ENCODE measurements at regions not wholly inside any gene's neighbourhood (a gene's known extent, or its start where the extent isn't known, plus 50 kb on each side); places are given as distances from the start of the nearest gene placed in this dataset.

- 75 to 84% methylated on average over 4 of the region's 4 CpGs for WGBS, 2 donors
- no peak overlapping the region for H3K9ac ChIP-seq (ENCODE audit: insufficient read depth in 1 of 2, low read length in 2 of 2)
- H3K4me1 ChIP-seq (ENCODE audit: control insufficient read depth in 5 of 5, insufficient read depth in 5 of 5, low read length in 5 of 5): no peaks in the 10 kb centered on the region
- no peak for TF ChIP-seq CTCF (IDR thresholded peaks at IDR 0.05; ENCODE audit: control extremely low read depth, extremely low read depth)
- no peak overlapping the region for H3K4me3 ChIP-seq
- H3K27me3 ChIP-seq (ENCODE audit: control insufficient read depth in 3 of 3, insufficient read depth in 3 of 3, low read length in 2 of 3): no peaks in the 10 kb centered on the region
- ATAC-seq (ENCODE audit: insufficient read depth, low FRiP score): no peak
- H3K36me3 ChIP-seq (ENCODE audit: control insufficient read depth in 4 of 4, insufficient read depth in 4 of 4, low read length in 4 of 4): no peaks in the 10 kb centered on the region
- peaks cover 0 to 4% (median under 1%) of the 10 kb centered on the region in 4 donors for H3K9me3 ChIP-seq (ENCODE audit: control insufficient read depth in 4 of 4, insufficient read depth in 3 of 4, low read length in 3 of 4)
- DNase-seq: no peak
- no peak overlapping the region for H3K27ac ChIP-seq (ENCODE audit: low read depth in 1 of 2, low read length in 1 of 2)
These were observed 122.3 kb downstream of the SLC30A10 start for GRCh38 chr1:219806020-219806419.

GRCh38 chr1:219805191-219805590 is 123.2 kb downstream of the SLC30A10 start:
- Histone ChIP-seq H3K9ac (ENCODE audit: insufficient read depth in 1 of 2, low read length in 2 of 2) (no peak overlapping the region), H3K27ac (ENCODE audit: low read depth in 1 of 2, low read length in 1 of 2) (no peak overlapping the region), H3K9me3 (ENCODE audit: control insufficient read depth in 4 of 4, insufficient read depth in 3 of 4, low read length in 3 of 4) (peaks cover 0 to 4% (median under 1%) of the 10 kb centered on the region in 4 donors), H3K4me1 (ENCODE audit: control insufficient read depth in 5 of 5, insufficient read depth in 5 of 5, low read length in 5 of 5) (no peaks in the 10 kb centered on the region), H3K36me3 (ENCODE audit: control insufficient read depth in 4 of 4, insufficient read depth in 4 of 4, low read length in 4 of 4) (no peaks in the 10 kb centered on the region), H3K27me3 (ENCODE audit: control insufficient read depth in 3 of 3, insufficient read depth in 3 of 3, low read length in 2 of 3) (no peaks in the 10 kb centered on the region), H3K4me3 (no peak overlapping the region)
- WGBS, 2 donors: 67 to 69% methylated on average over 6 of the region's 6 CpGs
- no peak for DNase-seq
- no peak for TF ChIP-seq CTCF (IDR thresholded peaks at IDR 0.05; ENCODE audit: control extremely low read depth, extremely low read depth)
- ATAC-seq (ENCODE audit: insufficient read depth, low FRiP score): no peak

GRCh38 chr1:219801156-219801820 is 127.1 kb downstream of the SLC30A10 start:
- 78 to 87% methylated on average over 5 of the region's 5 CpGs for WGBS, 2 donors
- H3K36me3 ChIP-seq (ENCODE audit: control insufficient read depth in 4 of 4, insufficient read depth in 4 of 4, low read length in 4 of 4): no peaks in the 10 kb centered on the region
- no peak overlapping the region for H3K4me3 ChIP-seq
- no peaks in the 10 kb centered on the region for H3K27me3 ChIP-seq (ENCODE audit: control insufficient read depth in 3 of 3, insufficient read depth in 3 of 3, low read length in 2 of 3)
- H3K4me1 ChIP-seq (ENCODE audit: control insufficient read depth in 5 of 5, insufficient read depth in 5 of 5, low read length in 5 of 5): no peaks in the 10 kb centered on the region
- ATAC-seq (ENCODE audit: insufficient read depth, low FRiP score) (no peak), DNase-seq (no peak)
- H3K27ac ChIP-seq (ENCODE audit: low read depth in 1 of 2, low read length in 1 of 2): no peak overlapping the region
- no peak for TF ChIP-seq CTCF (IDR thresholded peaks at IDR 0.05; ENCODE audit: control extremely low read depth, extremely low read depth)
- no peak overlapping the region for H3K9ac ChIP-seq (ENCODE audit: insufficient read depth in 1 of 2, low read length in 2 of 2)
- peaks cover 0 to 4% (median under 1%) of the 10 kb centered on the region in 4 donors for H3K9me3 ChIP-seq (ENCODE audit: control insufficient read depth in 4 of 4, insufficient read depth in 3 of 4, low read length in 3 of 4)
